ENCODE measurements at regions not wholly inside any gene's neighbourhood (a gene's known extent, or its start where the extent isn't known, plus 50 kb on each side); places are given as distances from the start of the nearest gene placed in this dataset.
A peak's percentile ranks its signal among the peaks of the same experiment; 100 is the strongest.
"Not testable (repeated sequence)": the region's sequence is repeated elsewhere in the genome, so short reads cannot be mapped to it uniquely, and the experiment has no call there.

GRCh38 chrX:46165866-46166265 lies 379.4 kb downstream of the ZNF674 start:
- WGBS (ENCODE audit: insufficient coverage, low coverage, low lambda C conversion rate, missing lambda C conversion rate): 44% methylated on average over 3 of the region's 3 CpGs
- no peak for ATAC-seq
- H3K27ac ChIP-seq: no peak overlapping the region
- TF ChIP-seq CTCF (IDR thresholded peaks at IDR 0.05) (no peak), POLR2A (IDR thresholded peaks at IDR 0.05) (no peak)
- no peak for DNase-seq
- no peaks in the 10 kb centered on the region for H3K27me3 ChIP-seq
- no peaks in the 10 kb centered on the region for H3K4me1 ChIP-seq
- H3K4me3 ChIP-seq: no peak overlapping the region
- H3K36me3 ChIP-seq: no peaks in the 10 kb centered on the region
- no peaks in the 10 kb centered on the region for H3K9me3 ChIP-seq
- intact Hi-C loops (cut with DNase I): no loop called here

GRCh38 chrX:46165411-46165810 lies 379.8 kb downstream of the ZNF674 start:
- DNase-seq (no peak), ATAC-seq (no peak)
- TF ChIP-seq CTCF (IDR thresholded peaks at IDR 0.05): no peak
- TF ChIP-seq POLR2A (IDR thresholded peaks at IDR 0.05): no peak
- WGBS (ENCODE audit: insufficient coverage, low coverage, low lambda C conversion rate, missing lambda C conversion rate): 28% methylated on average over 2 of the region's 2 CpGs
- intact Hi-C loops (cut with DNase I): no loop called here
- H3K4me3 ChIP-seq: no peak overlapping the region
- H3K27me3 ChIP-seq: no peaks in the 10 kb centered on the region
- H3K36me3 ChIP-seq: no peaks in the 10 kb centered on the region
- no peak overlapping the region for H3K27ac ChIP-seq
- H3K9me3 ChIP-seq: no peaks in the 10 kb centered on the region
- no peaks in the 10 kb centered on the region for H3K4me1 ChIP-seq

- Histone ChIP-seq H3K27ac (no peak overlapping the region), H3K4me3 (no peak overlapping the region), H3K27me3 (no peaks in the 10 kb centered on the region), H3K4me1 (no peaks in the 10 kb centered on the region), H3K36me3 (no peaks in the 10 kb centered on the region), H3K9me3 (no peaks in the 10 kb centered on the region)
- ATAC-seq (peak in 1 of 4 donors; percentile 26), DNase-seq (no peak)
- intact Hi-C loops (cut with DNase I): no loop called here
- WGBS (ENCODE audit: insufficient coverage, low coverage, low lambda C conversion rate, missing lambda C conversion rate): 37% methylated on average over 2 of the region's 2 CpGs
- TF ChIP-seq POLR2A (IDR thresholded peaks at IDR 0.05): no peak
- no peak for TF ChIP-seq CTCF (IDR thresholded peaks at IDR 0.05)
Measured at GRCh38 chrX:46152756-46153155, 392.5 kb downstream of the ZNF674 start.

- H3K27me3 ChIP-seq; DNase-seq; H3K4me1 ChIP-seq; H3K36me3 ChIP-seq; H3K9me3 ChIP-seq; H3K4me3 ChIP-seq; intact Hi-C loops (cut with DNase I); H3K27ac ChIP-seq: not testable (repeated sequence)
- 21% methylated on average over 4 of the region's 5 CpGs for WGBS (ENCODE audit: insufficient coverage, low coverage, low lambda C conversion rate, missing lambda C conversion rate)
- peak; percentile 60 to 81 (median 74) for ATAC-seq
Measured at GRCh38 chrX:46151332-46151731, 393.9 kb downstream of the ZNF674 start.

GRCh38 chrX:46144566-46144965 lies 400.7 kb downstream of the ZNF674 start:
- DNase-seq (no peak), ATAC-seq (no peak)
- no peak for TF ChIP-seq POLR2A (IDR thresholded peaks at IDR 0.05)
- no peak for TF ChIP-seq CTCF (IDR thresholded peaks at IDR 0.05)
- Histone ChIP-seq H3K36me3 (no peaks in the 10 kb centered on the region), H3K9me3 (no peaks in the 10 kb centered on the region), H3K4me1 (no peaks in the 10 kb centered on the region), H3K27ac (no peak overlapping the region), H3K4me3 (no peak overlapping the region), H3K27me3 (no peaks in the 10 kb centered on the region)
- WGBS (ENCODE audit: insufficient coverage, low coverage, low lambda C conversion rate, missing lambda C conversion rate): 73% methylated on average over 1 of the region's 1 CpG
- intact Hi-C loops (cut with DNase I): no loop called here
